Effector CD8-positive, alpha-beta T cell (primary cell): ENCODE measurements at regions not wholly inside any gene's neighbourhood (a gene's known extent, or its start where the extent isn't known, plus 50 kb on each side); places are given as distances from the start of the nearest gene placed in this dataset.
"Not testable (repeated sequence)": the region's sequence is repeated elsewhere in the genome, so short reads cannot be mapped to it uniquely, and the experiment has no call there.

ENCODE experiments used
- DNase-seq: peaks from one replicate; lab custom pipeline; 2025; lab: John Stamatoyannopoulos, UW

DNA sequence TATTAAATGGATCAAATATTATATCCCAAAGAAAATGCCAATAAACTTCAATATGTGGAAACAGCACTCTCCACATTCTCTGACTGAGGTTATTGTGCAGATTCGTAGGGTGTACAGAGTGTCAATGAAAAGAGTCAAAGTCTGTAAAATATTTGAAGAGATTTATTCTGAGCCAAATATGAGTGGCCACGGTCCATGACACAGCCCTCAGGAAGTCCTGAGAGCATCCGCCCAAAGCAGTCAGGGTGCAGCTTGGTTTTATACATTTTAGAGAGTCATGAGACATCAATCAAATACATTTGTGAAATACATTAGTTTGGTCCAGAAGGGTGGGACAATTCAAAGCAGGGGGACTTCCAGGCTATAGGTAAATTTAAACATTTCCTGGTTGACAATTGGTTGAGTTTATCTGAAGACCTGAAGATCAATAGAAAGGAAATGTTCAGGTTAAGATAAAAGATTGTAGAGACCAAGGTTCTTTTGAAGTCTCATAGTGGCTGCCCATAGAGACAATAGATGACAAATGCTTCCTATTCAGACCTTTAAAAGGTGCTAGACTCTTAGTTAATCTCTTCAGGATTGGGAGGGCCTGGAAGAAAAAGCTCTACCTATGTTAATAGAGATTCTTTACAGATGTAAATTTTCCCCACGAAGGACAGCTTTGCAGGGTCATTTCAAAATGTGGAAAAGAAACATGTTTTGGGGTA is 569.5 kb downstream of the MATN1 start:
- DNase-seq: no peak

GRCh38 chr1:30151826-30152225 is 571.6 kb downstream of the MATN1 start:
- no peak for DNase-seq

GRCh38 chr1:30151119-30151518 is 572.3 kb downstream of the MATN1 start:
- DNase-seq: no peak

DNA sequence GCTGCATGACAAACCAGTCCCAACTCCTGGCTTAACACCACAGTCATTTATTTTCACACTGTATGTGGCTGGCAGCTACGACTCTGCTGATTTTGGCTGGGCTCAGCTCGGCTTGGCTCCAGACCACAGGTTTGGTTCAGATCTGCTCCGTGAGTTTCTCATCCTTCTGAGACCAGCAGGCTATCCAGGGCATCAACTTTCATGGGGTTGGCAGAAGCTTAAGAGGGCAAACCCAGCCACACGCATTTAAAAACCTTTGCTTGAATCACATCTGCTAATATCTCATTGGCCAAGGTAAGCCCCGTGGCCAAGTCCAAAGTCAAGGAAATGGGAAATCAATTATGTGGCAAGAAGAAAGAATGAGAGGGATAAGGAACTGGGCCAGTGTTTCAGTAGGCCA is 574.2 kb downstream of the MATN1 start:
- no peak for DNase-seq

- no peak for DNase-seq
These were observed 574.7 kb downstream of the MATN1 start for GRCh38 chr1:30148676-30149075.

GRCh38 chr1:30147188-30147587 is 576.2 kb downstream of the MATN1 start:
- DNase-seq: no peak

- DNase-seq: no peak
These were observed 576.9 kb downstream of the MATN1 start for GRCh38 chr1:30146448-30146847.

DNA sequence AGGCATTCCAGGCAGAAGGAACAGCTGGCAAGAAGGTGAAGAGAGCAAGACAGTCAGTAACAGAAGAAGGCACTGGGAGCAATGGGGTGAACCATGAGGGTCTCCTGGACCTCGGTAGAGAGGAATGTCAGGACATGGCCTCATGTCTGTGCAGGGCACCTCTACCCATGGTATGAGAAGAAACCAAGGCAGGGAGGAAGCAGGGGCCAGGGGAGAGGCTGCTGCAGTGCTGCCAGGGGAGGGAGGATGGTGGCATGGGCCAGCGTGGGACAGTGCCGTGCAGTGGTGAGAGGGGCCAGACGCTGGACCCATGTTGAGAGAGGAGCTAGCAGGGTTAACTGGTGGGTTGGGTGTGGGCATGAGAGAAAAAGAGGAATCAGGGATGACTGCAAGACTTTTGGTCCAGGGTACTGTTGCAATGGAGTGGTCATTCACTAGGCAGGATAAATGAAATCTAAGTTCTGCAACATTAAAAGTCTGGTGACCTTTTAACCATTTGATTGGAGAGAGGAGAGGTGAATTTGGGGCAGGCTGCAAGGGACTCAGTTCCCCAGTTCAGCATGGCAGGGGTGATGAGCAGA is 577.6 kb downstream of the MATN1 start:
- no peak for DNase-seq

- no peak for DNase-seq
These were observed 578.6 kb downstream of the MATN1 start for GRCh38 chr1:30144831-30145230.

- no peak for DNase-seq
These were observed 579.9 kb downstream of the MATN1 start for GRCh38 chr1:30143517-30143916.

DNA sequence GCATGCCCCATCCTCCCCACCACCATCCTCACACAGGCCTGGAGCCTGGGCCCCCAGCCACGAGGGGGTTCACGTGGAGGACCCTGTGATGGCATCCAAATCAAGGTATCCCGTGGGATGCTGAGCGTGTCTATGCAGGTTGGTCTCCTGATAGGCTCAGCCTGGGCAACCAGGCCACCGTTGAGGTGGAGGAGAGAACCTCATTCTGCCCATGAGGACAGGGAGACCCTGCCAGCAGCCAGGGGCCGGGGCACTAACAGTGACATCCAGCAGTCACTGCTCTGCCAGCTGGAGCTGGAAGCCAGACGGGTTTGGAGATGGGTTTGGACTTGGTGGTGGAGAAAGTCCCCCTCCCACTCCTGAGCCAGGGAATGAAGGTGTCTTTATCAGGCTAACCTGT is 582.8 kb downstream of the MATN1 start:
- no peak for DNase-seq

DNA sequence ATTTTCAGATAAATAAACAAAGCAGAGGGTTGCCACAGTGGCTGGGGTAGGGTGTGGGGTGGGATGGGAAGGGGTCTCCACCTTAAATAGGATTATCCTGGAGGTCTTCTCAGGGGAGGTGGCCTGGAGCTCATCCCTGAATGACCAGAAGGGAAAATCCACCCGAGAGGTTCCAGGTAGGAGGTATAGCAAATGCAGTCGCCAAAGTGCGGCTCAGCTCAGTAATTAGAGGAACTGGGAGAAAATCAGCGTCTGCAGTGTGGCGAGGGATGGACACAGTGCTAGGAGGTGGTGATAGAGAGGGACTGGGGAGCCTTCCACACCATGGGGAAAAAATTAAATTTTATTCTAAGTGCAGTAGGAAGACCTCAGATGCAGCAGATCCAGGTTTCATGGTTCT is 584.5 kb downstream of the MATN1 start:
- no peak for DNase-seq

DNA sequence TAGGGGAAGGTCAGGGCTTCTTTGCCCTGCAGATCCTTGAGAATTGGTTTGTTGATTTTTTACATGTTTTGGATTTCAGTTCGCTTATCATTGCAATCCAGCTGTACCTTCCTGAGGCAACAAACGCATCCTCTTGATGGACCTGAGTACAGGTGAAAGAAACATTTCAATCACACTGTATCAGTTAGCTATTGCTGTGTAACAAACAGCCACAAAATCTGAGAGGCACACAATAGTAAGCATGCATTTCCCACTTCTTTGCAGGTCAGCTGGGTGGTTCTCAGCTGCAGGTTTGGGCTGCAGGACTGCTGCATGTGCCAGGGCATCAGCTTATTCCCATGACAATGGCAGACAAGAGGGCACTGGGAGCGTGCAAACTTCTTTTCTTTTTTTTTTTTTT is 586.4 kb downstream of the MATN1 start:
- DNase-seq: no peak

GRCh38 chr1:30135698-30136097 is 587.7 kb downstream of the MATN1 start:
- no peak for DNase-seq

DNA sequence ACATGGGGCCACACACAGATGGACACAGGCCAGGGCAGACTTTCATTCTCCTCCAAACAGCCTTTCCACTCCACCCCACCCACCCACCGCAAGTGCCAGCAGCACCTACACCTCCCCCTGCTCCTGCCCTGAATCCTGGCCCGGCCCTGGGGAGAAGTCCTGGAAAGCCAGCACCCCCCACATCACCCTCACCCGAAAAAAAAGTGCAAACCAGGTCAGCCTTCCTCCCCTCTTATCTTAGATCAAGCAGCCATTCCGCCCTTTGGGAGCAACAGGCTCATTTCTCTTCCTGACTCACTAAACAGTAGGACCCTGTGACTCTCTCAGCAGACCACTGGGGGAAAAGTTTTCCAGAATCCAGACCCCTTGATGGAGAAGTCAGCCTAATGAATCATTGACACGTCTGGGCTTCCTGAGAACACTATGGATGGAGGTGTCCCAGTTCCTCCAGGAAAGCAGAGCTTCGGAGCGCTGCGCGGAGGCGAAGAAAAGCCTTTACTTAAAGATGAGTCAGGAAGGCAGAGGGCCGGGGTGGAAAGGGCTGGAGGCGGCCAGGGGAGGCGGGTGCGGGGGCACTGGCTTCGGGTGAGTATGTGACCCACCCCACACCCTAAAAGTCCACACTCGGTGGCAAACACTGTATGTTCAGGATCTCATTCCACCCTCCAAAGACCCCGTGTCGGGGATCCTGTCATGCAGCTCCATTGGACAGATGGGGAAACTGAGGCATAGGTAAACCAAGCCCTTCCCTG is 588.7 kb downstream of the MATN1 start:
- no peak for DNase-seq

DNA sequence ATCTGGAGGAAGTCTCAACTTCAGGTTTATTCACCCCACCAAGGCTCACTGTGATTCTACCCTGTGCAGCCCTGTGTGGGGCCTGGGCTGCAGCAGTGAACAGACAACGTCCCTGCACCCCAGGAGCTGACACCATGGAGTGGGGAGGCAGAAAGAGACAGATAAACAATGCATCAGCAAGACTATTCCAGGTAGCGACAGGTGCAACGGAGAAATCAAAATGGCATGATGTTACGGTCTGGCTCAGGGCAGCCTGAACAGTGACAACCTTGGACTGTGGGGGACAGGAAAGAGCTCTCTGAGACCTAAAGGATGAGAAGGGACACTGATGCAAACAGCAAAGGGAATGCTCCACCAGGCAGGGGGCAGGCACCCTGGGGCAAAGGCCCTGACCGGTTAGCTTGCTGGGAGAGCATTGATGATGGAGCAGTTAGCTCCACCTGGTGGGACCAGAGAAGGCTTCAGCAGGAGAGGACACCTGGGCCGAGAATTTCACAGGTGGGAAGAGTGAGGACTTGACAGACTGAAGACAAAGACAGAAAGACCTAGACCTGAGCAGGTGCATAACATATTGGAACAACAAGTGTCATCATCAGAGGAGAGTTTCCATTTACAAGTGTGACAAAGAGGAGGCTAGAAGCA is 589.9 kb downstream of the MATN1 start:
- no peak for DNase-seq

DNA sequence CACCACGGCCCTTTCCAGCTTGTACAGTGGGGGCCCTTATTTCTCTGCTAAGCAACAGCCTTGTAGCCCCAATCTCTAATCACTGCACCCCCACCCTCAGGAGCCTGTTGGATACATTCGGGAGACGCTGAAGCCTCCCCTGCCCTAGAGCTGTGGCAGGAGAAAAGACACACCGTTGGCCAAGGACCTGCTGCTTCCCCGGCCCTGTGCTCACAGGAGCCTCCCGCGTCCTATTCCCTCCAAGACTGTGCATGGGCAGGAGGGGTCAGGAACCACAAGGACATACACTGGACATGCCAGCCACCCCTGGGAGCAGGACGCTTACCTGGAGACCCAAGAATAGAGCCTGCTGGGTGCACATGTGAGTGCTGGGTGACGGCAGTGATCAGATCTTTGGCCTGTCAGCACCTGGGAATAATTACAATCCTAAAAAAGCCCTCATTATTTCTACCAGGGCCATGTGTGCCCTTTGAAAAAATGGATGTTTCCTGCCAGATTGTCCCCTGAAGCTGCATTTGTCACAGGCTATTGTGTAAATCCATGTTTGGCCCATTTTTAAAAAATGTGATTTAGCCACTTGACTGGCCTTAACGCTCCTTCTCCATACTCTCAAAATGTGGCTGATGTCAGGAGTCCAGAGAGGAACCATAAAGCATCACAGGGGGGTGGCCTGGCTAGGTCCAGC is 590.6 kb downstream of the MATN1 start:
- no peak for DNase-seq

DNA sequence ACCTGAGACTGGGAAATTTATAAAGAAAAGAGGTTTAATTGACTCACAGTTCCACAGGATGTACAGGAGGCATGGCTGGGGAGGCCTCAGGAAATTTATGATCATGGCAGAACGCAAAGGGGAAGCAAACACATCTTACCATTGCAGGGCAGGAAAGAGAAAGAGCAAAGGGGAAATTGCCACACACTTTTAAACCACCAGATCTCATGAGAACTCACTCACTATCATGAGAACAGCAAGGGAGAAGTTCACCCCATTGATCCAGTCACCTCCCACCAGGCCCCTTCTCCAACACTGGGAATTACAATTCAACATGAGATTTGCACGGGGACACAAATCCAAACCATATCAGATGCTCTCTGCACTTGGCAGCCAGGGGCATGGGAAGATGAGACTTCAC is 592.8 kb downstream of the MATN1 start:
- not testable (repeated sequence) for DNase-seq

GRCh38 chr1:30130099-30130498 is 593.3 kb downstream of the MATN1 start:
- DNase-seq: no peak

DNA sequence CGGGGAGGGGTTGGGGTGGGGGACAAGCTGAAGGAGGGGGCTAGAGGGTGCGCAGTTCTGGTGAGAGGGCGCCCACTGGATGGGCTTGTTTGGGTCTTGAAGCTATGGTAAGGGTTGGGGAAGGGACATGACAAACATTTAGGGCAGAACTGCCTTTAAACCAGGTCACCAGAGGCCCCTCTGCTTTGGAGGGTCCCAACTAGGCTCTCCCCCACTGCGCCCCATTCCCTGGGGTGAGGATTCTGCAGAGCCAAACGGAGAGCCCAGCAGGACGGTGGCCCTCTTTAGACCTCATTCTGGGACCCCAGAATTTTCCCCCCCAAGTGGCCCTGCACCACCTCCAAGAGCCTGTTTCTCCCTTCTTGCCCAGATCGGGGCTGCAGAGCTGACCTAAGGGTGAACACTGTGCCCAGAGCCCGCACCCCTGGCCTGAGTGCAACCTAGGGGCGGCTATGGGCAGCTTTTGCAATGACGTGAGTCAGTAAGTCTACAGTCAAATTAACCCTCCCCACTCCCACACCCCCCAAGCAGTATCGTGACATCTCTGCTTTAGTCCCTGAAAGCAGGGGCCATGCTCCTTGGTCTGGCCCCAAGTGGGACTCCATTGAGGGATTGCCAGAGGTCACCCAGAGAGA is 593.8 kb downstream of the MATN1 start:
- DNase-seq: no peak

- no peak for DNase-seq
These were observed 594.4 kb downstream of the MATN1 start for GRCh38 chr1:30129001-30129408.

DNA sequence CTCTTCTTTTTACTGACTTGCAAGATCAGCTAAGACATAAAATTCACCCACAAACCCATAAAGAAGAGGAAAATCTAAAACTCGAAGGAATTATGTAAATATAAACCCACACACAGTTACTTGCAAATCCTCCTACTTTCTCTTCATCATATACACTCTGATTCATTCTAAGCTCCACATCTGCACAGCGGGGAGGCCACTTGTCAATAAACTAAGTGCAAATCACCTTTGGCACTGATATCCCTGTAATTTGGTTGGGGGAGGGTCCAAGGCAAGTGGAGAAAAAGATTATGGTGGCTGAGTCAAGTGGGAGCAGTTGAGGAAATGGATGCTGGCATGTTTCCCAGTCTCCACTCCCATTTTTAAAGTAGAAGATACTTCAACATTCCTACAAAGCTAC is 596.5 kb downstream of the MATN1 start:
- DNase-seq: no peak
